ENCODE measurements at regions not wholly inside any gene's neighbourhood (a gene's known extent, or its start where the extent isn't known, plus 50 kb on each side); places are given as distances from the start of the nearest gene placed in this dataset.

GRCh38 chr12:105742567-105742874, 396.2 kb downstream of the NUAK1 start:
- ChIA-PET CTCF (no interaction called here), POLR2A (no interaction called here), RAD21 (ENCODE audit: low non-redundant PET in 1 of 2, low total read pairs in 2 of 2, uncharacterized antibody in 2 of 2, unreplicated experiment in 2 of 2) (no interaction called here)
- no peak overlapping the region for H3K4me3 ChIP-seq (replicated peaks in 1 of 2; ENCODE audit: low read depth in 1 of 2, low read length in 2 of 2)
- no peak for TF ChIP-seq POLR2A (IDR thresholded peaks at IDR 0.05; ENCODE audit: borderline replicate concordance, extremely low read depth, insufficient read depth, insufficient read length)
- TF ChIP-seq ZNF274 (IDR thresholded peaks at IDR 0.05; ENCODE audit: low read depth, low read length), result no peak
- TF ChIP-seq SRF (IDR thresholded peaks at IDR 0.05; ENCODE audit: low read depth), result no peak
- no peak for TF ChIP-seq CBX3 (IDR thresholded peaks at IDR 0.05; ENCODE audit: low read depth)
- no peak for TF ChIP-seq EZH2 (IDR thresholded peaks at IDR 0.05)
- no peak for TF ChIP-seq CTCF (IDR thresholded peaks at IDR 0.05 in 2 of 3, conservative IDR thresholded peaks at IDR 0.05 in 1 of 3; ENCODE audit: borderline replicate concordance in 1 of 3, insufficient read depth in 1 of 3, low read depth in 2 of 3, low read length in 2 of 3)
- TF ChIP-seq FOSL1 (IDR thresholded peaks at IDR 0.05; ENCODE audit: low read depth), result no peak
- peaks cover 28% of the 10 kb centered on the region for H3K27me3 ChIP-seq (ENCODE audit: insufficient read depth, low read length)
- H3K4me2 ChIP-seq (ENCODE audit: low read length), result no peak overlapping the region
- no TSS peak for BruUV-seq (replicated peaks)
- H3K27ac ChIP-seq (ENCODE audit: low read depth, low read length), result no peak overlapping the region
- DNase-seq (ENCODE audit: low read depth, low spot score) (no peak), ATAC-seq (no peak)
- no peak overlapping the region for H3K9ac ChIP-seq (ENCODE audit: low read length)
- H3K79me2 ChIP-seq (ENCODE audit: insufficient read depth, low read length), result no peaks in the 10 kb centered on the region
- intact Hi-C loops (cut with micrococcal nuclease), result no loop called here
- H3K36me3 ChIP-seq (ENCODE audit: control insufficient read depth in 1 of 2, insufficient read depth in 2 of 2, low read length in 2 of 2), result no peaks in the 10 kb centered on the region
- H3K9me2 ChIP-seq (ENCODE audit: insufficient read depth), result no peaks in the 10 kb centered on the region
- no peaks in the 10 kb centered on the region for H4K20me1 ChIP-seq (ENCODE audit: insufficient read depth)
- no peaks in the 10 kb centered on the region for H3K4me1 ChIP-seq (ENCODE audit: control insufficient read depth in 1 of 2, insufficient read depth in 2 of 2, low read length in 2 of 2)
- H3K9me3 ChIP-seq (ENCODE audit: control insufficient read depth in 1 of 2, insufficient read depth in 1 of 2, low read depth in 1 of 2, low read length in 2 of 2), result no peaks in the 10 kb centered on the region
- H2AFZ ChIP-seq (ENCODE audit: low read depth, low read length, poor library complexity, severe bottlenecking), result no peak overlapping the region

GRCh38 chr12:105744371-105745058, 394.2 kb downstream of the NUAK1 start:
- Histone ChIP-seq H3K9me2 (ENCODE audit: insufficient read depth) (no peaks in the 10 kb centered on the region), H3K4me3 (replicated peaks in 1 of 2; ENCODE audit: low read depth in 1 of 2, low read length in 2 of 2) (no peak overlapping the region), H3K9ac (ENCODE audit: low read length) (no peak overlapping the region), H3K4me1 (ENCODE audit: control insufficient read depth in 1 of 2, insufficient read depth in 2 of 2, low read length in 2 of 2) (no peaks in the 10 kb centered on the region), H3K9me3 (ENCODE audit: control insufficient read depth in 1 of 2, insufficient read depth in 1 of 2, low read depth in 1 of 2, low read length in 2 of 2) (no peaks in the 10 kb centered on the region), H2AFZ (ENCODE audit: low read depth, low read length, poor library complexity, severe bottlenecking) (no peak overlapping the region), H4K20me1 (ENCODE audit: insufficient read depth) (no peaks in the 10 kb centered on the region), H3K27me3 (ENCODE audit: insufficient read depth, low read length) (peaks cover 28% of the 10 kb centered on the region), H3K4me2 (ENCODE audit: low read length) (no peak overlapping the region), H3K36me3 (ENCODE audit: control insufficient read depth in 1 of 2, insufficient read depth in 2 of 2, low read length in 2 of 2) (no peaks in the 10 kb centered on the region), H3K79me2 (ENCODE audit: insufficient read depth, low read length) (no peaks in the 10 kb centered on the region), H3K27ac (ENCODE audit: low read depth, low read length) (no peak overlapping the region)
- intact Hi-C loops (cut with micrococcal nuclease), result no loop called here
- ChIA-PET CTCF (no interaction called here), RAD21 (ENCODE audit: low non-redundant PET in 1 of 2, low total read pairs in 2 of 2, uncharacterized antibody in 2 of 2, unreplicated experiment in 2 of 2) (no interaction called here), POLR2A (no interaction called here)
- ATAC-seq (no peak), DNase-seq (ENCODE audit: low read depth, low spot score) (no peak)
- BruUV-seq (replicated peaks), result no TSS peak
- no peak for TF ChIP-seq EZH2phosphoT487 (IDR thresholded peaks at IDR 0.05; ENCODE audit: borderline replicate concordance)
- TF ChIP-seq RAD21 (IDR thresholded peaks at IDR 0.05; ENCODE audit: low read depth), result no peak
- no peak for TF ChIP-seq SRF (IDR thresholded peaks at IDR 0.05; ENCODE audit: low read depth)
- TF ChIP-seq MAX (IDR thresholded peaks at IDR 0.05), result no peak
- no peak for TF ChIP-seq REST (IDR thresholded peaks at IDR 0.05; ENCODE audit: low read depth)
- no peak for TF ChIP-seq SIN3A (IDR thresholded peaks at IDR 0.05; ENCODE audit: low read depth)
- TF ChIP-seq EGR1 (IDR thresholded peaks at IDR 0.05; ENCODE audit: low read depth), result no peak
- no peak for TF ChIP-seq ZBTB33 (IDR thresholded peaks at IDR 0.05; ENCODE audit: extremely low read depth, insufficient replicate concordance, low read length)
